ENCODE measurements at regions not wholly inside any gene's neighbourhood (a gene's known extent, or its start where the extent isn't known, plus 50 kb on each side); places are given as distances from the start of the nearest gene placed in this dataset.

- Histone ChIP-seq H3K4me3 (no peak overlapping the region), H3K9me3 (no peaks in the 10 kb centered on the region), H3K36me3 (no peaks in the 10 kb centered on the region), H3K4me1 (peaks cover 0 to 16% (median 12%) of the 10 kb centered on the region in 4 donors), H3K27ac (no peak overlapping the region), H3K27me3 (no peaks in the 10 kb centered on the region)
- TF ChIP-seq POLR2A (IDR thresholded peaks at IDR 0.05), result no peak
- TF ChIP-seq EP300 (IDR thresholded peaks at IDR 0.05), result no peak
- TF ChIP-seq CTCF (IDR thresholded peaks at IDR 0.05), result no peak
- TF ChIP-seq POLR2AphosphoS5 (IDR thresholded peaks at IDR 0.05), result no peak
- no peak for DNase-seq
- intact Hi-C loops (cut with DNase I; ENCODE audit: low total_unique reads), result no loop called here
- 95 to 98% (median 96%) methylated on average over 9 to 10 of the region's 10 CpGs for WGBS, 5 donors
Observed at GRCh38 chr12:19010726-19011125, 118.8 kb upstream of the PLEKHA5 start.

GRCh38 chr12:19012965-19013364 lies 116.6 kb upstream of the PLEKHA5 start:
- peak overlapping the region in 1 of 5 donors; percentile 11 for H3K27ac ChIP-seq
- intact Hi-C loops (cut with DNase I; ENCODE audit: low total_unique reads), result no loop called here
- WGBS, 5 donors, result 49 to 69% (median 67%) methylated on average over 3 of the region's 3 CpGs
- peak in 1 of 2 donors; percentile 25 for DNase-seq
- no peak overlapping the region for H3K4me3 ChIP-seq
- H3K36me3 ChIP-seq, result no peaks in the 10 kb centered on the region
- TF ChIP-seq EP300 (IDR thresholded peaks at IDR 0.05), result no peak
- peak in 1 of 3 donors; percentile 39 for TF ChIP-seq POLR2AphosphoS5 (IDR thresholded peaks at IDR 0.05)
- TF ChIP-seq POLR2A (IDR thresholded peaks at IDR 0.05), result no peak
- TF ChIP-seq CTCF (IDR thresholded peaks at IDR 0.05), result no peak
- no peaks in the 10 kb centered on the region for H3K27me3 ChIP-seq
- H3K4me1 ChIP-seq, result peaks cover 0 to 29% (median 12%) of the 10 kb centered on the region in 4 donors
- H3K9me3 ChIP-seq, result no peaks in the 10 kb centered on the region

GRCh38 chr12:19014240-19014639 lies 115.3 kb upstream of the PLEKHA5 start:
- Histone ChIP-seq H3K4me1 (peaks cover 10 to 41% (median 22%) of the 10 kb centered on the region in 4 donors), H3K9me3 (no peaks in the 10 kb centered on the region), H3K27me3 (no peaks in the 10 kb centered on the region), H3K4me3 (no peak overlapping the region), H3K27ac (peak overlapping the region in 1 of 5 donors; percentile 39), H3K36me3 (no peaks in the 10 kb centered on the region)
- TF ChIP-seq EP300 (IDR thresholded peaks at IDR 0.05), result no peak
- TF ChIP-seq POLR2AphosphoS5 (IDR thresholded peaks at IDR 0.05), result no peak
- no peak for TF ChIP-seq CTCF (IDR thresholded peaks at IDR 0.05)
- TF ChIP-seq POLR2A (IDR thresholded peaks at IDR 0.05), result no peak
- peak in 1 of 2 donors; percentile 68 for DNase-seq
- intact Hi-C loops (cut with DNase I; ENCODE audit: low total_unique reads), result no loop called here
- WGBS, 5 donors, result 19 to 49% (median 24%) methylated on average over 2 of the region's 2 CpGs

GRCh38 chr12:19015285-19015684 lies 114.2 kb upstream of the PLEKHA5 start:
- no peak for DNase-seq
- 47 to 64% (median 59%) methylated on average over 5 of the region's 5 CpGs for WGBS, 5 donors
- no peaks in the 10 kb centered on the region for H3K36me3 ChIP-seq
- H3K27ac ChIP-seq, result no peak overlapping the region
- peaks cover 11 to 46% (median 24%) of the 10 kb centered on the region in 4 donors for H3K4me1 ChIP-seq
- no peak overlapping the region for H3K4me3 ChIP-seq
- no peaks in the 10 kb centered on the region for H3K9me3 ChIP-seq
- H3K27me3 ChIP-seq, result no peaks in the 10 kb centered on the region
- intact Hi-C loops (cut with DNase I; ENCODE audit: low total_unique reads), result no loop called here
- TF ChIP-seq POLR2A (IDR thresholded peaks at IDR 0.05) (no peak), POLR2AphosphoS5 (IDR thresholded peaks at IDR 0.05) (no peak), CTCF (IDR thresholded peaks at IDR 0.05) (no peak), EP300 (IDR thresholded peaks at IDR 0.05) (no peak)

All from stomach (tissue), 8 donors.